ENCODE measurements at regions not wholly inside any gene's neighbourhood (a gene's known extent, or its start where the extent isn't known, plus 50 kb on each side); places are given as distances from the start of the nearest gene placed in this dataset.

DNA sequence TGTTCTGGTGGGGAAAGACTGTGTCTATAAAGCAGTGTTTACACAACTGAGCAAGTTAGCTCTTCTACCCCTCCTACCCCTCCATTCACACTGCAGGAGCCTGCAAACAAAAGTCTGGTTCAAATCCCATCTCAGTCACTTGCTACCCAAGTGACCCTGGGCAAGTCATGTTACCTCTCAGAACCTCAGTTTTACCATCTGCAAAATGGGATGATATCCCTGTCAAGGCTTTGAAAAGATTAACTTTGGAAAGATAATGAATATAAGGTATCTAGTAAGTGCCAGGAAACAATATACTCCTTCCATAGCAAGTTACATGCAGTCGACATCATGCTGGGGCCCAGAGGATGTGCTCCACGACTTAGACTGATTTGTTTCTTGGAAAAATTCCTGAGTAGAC lies 161.5 kb downstream of the SEC61B start:
- intact Hi-C loops (cut with DNase I): no loop called here
- 27 to 32% (median 28%) methylated on average over 2 of the region's 2 CpGs for WGBS, 3 donors
- no peaks in the 10 kb centered on the region for H3K4me1 ChIP-seq (ENCODE audit: insufficient read depth)
- H3K27ac ChIP-seq: no peak overlapping the region
- no peak for TF ChIP-seq CTCF (IDR thresholded peaks at IDR 0.05)
- no peak for DNase-seq
- H3K27me3 ChIP-seq: no peaks in the 10 kb centered on the region
- H3K36me3 ChIP-seq: no peaks in the 10 kb centered on the region
- H3K9me3 ChIP-seq: no peaks in the 10 kb centered on the region
- no peak overlapping the region for H3K4me3 ChIP-seq

GRCh38 chr9:99385215-99385614 lies 163.1 kb downstream of the SEC61B start:
- 94 to 98% (median 96%) methylated on average over 4 of the region's 4 CpGs for WGBS, 3 donors
- no peak overlapping the region for H3K27ac ChIP-seq
- intact Hi-C loops (cut with DNase I): no loop called here
- DNase-seq: no peak
- no peaks in the 10 kb centered on the region for H3K36me3 ChIP-seq
- TF ChIP-seq POLR2A (IDR thresholded peaks at IDR 0.05) (no peak), EP300 (IDR thresholded peaks at IDR 0.05) (no peak), CTCF (IDR thresholded peaks at IDR 0.05) (no peak)
- no peaks in the 10 kb centered on the region for H3K4me1 ChIP-seq (ENCODE audit: insufficient read depth)
- no peaks in the 10 kb centered on the region for H3K27me3 ChIP-seq
- H3K4me3 ChIP-seq: no peak overlapping the region
- no peaks in the 10 kb centered on the region for H3K9me3 ChIP-seq

GRCh38 chr9:99385814-99386279 lies 163.8 kb downstream of the SEC61B start:
- 59 to 68% (median 68%) methylated on average over 5 of the region's 5 CpGs for WGBS, 3 donors
- Histone ChIP-seq H3K4me3 (no peak overlapping the region), H3K27ac (no peak overlapping the region), H3K4me1 (ENCODE audit: insufficient read depth) (no peaks in the 10 kb centered on the region), H3K9me3 (no peaks in the 10 kb centered on the region), H3K27me3 (no peaks in the 10 kb centered on the region), H3K36me3 (no peaks in the 10 kb centered on the region)
- DNase-seq: no peak
- intact Hi-C loops (cut with DNase I): no loop called here
- TF ChIP-seq EP300 (IDR thresholded peaks at IDR 0.05) (no peak), POLR2A (IDR thresholded peaks at IDR 0.05) (no peak), CTCF (IDR thresholded peaks at IDR 0.05) (no peak)

DNA sequence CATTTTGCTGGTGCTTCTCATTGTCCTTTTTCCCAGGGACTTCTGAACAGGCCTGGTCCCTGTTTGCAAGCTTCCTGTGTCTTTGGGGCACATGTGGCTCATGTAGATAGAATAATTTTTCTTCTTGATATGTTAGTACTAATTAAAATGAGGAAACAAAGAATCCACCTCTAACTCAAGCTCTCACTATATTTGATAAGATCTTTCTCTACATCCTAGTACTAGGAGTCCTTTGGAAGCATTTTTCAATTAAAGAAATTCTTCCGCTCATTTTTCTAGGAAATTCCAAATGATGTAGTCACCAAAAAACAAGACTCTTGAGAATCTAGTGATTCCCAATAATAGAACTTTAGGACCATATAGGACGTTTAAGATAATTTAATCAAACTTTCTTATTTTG lies 165.3 kb downstream of the SEC61B start:
- DNase-seq: no peak
- intact Hi-C loops (cut with DNase I): no loop called here
- no peak overlapping the region for H3K4me3 ChIP-seq
- 66 to 87% (median 83%) methylated on average over 2 of the region's 2 CpGs for WGBS, 3 donors
- no peaks in the 10 kb centered on the region for H3K9me3 ChIP-seq
- TF ChIP-seq EP300 (IDR thresholded peaks at IDR 0.05) (no peak), CTCF (IDR thresholded peaks at IDR 0.05) (no peak), POLR2A (IDR thresholded peaks at IDR 0.05) (no peak)
- H3K36me3 ChIP-seq: no peaks in the 10 kb centered on the region
- no peaks in the 10 kb centered on the region for H3K4me1 ChIP-seq (ENCODE audit: insufficient read depth)
- no peak overlapping the region for H3K27ac ChIP-seq
- H3K27me3 ChIP-seq: no peaks in the 10 kb centered on the region
